DMS 273 (cell line): ENCODE measurements at regions not wholly inside any gene's neighbourhood (a gene's known extent, or its start where the extent isn't known, plus 50 kb on each side); places are given as distances from the start of the nearest gene placed in this dataset.
"Not testable (repeated sequence)": the region's sequence is repeated elsewhere in the genome, so short reads cannot be mapped to it uniquely, and the experiment has no call there.

Experiments
- DNase-seq: peaks from one replicate; lab custom pipeline; 2025; ENCODE audit not compliant: unreplicated experiment; lab: John Stamatoyannopoulos, UW

GRCh38 chr17:31750578-31750977 is 108.5 kb downstream of the COPRS start:
- DNase-seq = no peak

DNA sequence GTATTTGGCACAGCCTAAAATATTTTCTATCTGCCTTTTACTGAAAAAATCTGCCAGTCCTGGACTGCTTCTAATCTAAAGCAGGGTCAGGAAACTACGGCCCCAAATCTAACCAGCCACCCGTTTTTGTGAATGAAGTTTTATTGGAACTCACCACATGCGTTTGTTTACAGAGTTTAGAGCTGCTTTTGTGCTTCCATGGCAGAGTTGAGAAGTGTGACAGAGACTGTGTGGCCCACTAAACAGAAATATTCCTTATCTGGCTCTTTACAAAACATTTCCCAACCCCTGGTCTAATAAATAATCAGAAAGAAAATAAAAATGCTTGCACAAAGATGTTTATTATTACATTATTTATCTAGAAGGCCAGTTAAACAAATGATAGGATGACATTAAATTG is 110.2 kb downstream of the COPRS start:
- no peak for DNase-seq

GRCh38 chr17:31746884-31747495 is 112.1 kb downstream of the COPRS start:
- no peak for DNase-seq

DNA sequence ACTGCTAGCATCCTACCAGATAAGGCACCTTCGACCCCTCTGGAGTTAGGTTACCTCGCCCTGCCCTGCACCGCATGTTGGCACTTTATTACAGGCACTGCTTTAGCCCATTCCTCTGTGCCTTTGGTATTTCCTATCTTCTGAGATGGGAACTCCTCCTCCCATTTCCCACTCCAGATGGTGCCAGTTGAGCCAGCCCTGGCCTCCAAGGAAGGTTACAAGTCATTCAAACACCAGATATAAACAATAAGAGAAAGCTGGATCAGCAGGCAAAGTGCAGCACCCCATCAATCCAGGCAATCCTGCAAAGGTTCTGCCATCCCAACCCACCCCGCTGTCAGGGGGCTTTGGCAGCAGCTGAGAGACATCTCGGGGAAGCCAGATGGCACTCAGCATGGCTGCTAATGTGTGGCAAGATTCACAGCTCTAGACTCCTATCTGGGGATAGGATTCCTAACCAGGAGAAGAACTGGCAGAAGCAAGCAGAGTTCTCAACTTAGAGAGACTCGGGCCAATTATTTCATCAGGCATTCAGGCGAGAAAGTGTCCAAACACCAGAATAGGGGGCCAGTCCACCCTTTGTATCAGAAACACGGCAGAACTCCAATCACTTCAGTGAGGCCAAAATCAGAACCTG is 113.0 kb downstream of the COPRS start:
- peak; percentile 85 for DNase-seq

GRCh38 chr17:31744511-31744951 is 114.5 kb downstream of the COPRS start:
- DNase-seq = no peak

DNA sequence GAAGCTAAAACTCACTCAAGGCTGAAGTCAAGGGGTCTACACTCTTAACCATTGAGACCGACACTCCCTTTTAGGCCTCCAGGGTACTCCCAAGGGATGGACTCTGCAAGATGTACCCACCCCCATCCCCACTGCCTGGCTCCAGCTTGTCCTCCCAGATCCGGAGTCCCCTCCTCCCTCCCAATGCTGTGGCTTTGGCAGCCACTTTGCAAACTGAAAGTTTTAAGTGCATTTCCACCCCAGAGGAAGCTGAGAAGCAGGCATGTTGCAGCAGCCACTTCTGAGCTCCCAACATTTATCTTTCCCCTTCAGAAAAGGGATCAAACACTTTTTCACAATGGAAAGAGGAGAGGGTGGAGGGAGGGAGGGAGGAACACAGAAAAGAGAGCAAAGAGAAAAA is 115.2 kb downstream of the COPRS start:
- peak; percentile 21 for DNase-seq

DNA sequence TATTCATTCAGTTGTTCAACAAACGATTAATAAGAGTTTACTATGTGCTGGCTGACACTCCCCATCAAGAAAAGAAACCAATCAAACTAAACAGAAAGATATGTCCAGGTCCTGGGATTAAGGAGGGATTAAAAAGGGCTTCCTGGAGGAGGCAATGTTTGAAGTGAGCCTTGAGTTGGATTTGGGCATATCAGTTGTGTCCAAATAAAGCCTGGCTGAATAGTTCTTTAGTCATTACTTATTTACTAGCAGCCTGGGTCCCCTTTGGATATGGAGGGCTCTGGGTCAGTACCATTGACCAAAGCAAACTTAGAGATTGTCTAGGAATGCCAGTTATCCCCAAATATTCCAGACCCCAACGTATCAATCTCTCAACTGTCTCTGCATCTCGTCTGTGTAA is 117.7 kb downstream of the COPRS start:
- DNase-seq = no peak

GRCh38 chr17:31740611-31741082 is 118.4 kb downstream of the COPRS start:
- DNase-seq = no peak

- DNase-seq = no peak
Measured at GRCh38 chr17:31738996-31739699, 119.9 kb downstream of the COPRS start.

DNA sequence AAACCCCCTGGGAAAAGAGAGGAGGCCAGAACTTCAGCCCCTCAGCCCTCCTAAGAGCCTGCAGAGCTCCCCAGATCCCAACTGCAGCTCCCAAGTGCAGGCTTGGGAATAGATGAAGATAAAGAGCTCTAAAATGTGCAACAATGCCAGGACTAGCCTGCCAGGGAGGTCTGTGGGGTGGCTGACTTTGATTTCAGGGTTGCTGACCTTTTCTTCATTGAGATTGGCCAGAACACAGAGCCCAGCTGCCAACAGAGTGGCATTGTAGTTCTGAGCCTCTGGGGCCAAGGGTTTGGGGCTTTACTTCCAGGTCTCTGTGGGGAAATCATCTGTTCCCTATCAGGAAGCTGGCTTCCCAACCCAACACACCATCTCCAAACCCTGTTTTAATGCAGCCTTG is 120.6 kb downstream of the COPRS start:
- DNase-seq = no peak

- no peak for DNase-seq
Measured at GRCh38 chr17:31738067-31738466, 121.0 kb downstream of the COPRS start.

- peak; percentile 16 for DNase-seq
Measured at GRCh38 chr17:31736855-31737625, 122.0 kb downstream of the COPRS start.

- DNase-seq = no peak
Measured at GRCh38 chr17:31733326-31733725, 125.7 kb downstream of the COPRS start.

DNA sequence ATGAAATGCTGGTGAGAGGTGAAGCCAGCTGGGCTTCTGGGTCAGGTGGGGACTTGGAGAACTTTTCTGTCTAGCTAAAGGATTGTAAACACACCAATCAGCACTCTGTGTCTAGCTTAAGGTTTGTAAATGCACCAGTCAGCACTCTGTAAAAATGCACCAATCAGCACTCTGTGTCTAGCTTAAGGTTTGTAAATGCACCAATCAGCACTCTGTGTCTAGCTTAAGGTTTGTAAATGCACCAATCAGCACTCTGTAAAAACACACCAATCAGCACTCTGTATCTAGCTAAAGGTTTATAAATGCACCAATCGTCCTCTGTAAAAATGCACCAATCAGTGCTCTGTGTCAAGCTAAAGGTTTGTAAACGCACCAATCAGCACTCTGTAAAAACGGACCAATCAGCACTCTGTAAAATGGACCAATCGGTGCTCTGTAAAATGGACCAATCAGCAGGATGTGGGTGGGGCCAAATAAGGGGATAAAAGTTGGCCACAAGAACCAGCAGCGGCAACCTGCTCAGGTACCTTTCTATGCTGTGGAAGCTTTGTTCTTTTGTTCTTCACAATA is 127.4 kb downstream of the COPRS start:
- not testable (repeated sequence) for DNase-seq

DNA sequence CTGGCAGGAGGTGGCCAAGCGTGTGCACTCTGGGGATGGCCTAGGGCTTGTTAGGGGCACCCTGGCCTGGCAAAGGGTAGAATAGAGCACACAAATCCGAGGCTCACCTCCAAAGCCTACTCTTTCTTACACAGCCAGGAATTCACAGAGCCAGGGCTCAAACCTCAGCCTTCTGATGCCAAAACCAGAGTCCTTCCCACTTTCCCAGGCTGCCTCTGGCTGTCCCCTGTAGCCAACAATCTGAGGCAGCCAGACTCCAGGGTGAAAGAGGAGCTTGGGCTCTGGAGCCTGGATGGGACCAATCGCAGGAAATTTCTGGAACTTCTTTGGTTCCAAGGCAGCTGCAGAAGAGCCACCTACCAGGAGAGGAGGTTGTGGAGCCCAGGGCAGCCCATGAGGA is 127.9 kb downstream of the COPRS start:
- DNase-seq = no peak

GRCh38 chr17:31726980-31727427 is 132.0 kb downstream of the COPRS start:
- DNase-seq = no peak

- no peak for DNase-seq
Measured at GRCh38 chr17:31724619-31725018, 134.4 kb downstream of the COPRS start.

- DNase-seq = no peak
Measured at GRCh38 chr17:31724026-31724425, 135.0 kb downstream of the COPRS start.

- no peak for DNase-seq
Measured at GRCh38 chr17:31722251-31723056, 136.6 kb downstream of the COPRS start.
